ENCODE measurements at regions not wholly inside any gene's neighbourhood (a gene's known extent, or its start where the extent isn't known, plus 50 kb on each side); places are given as distances from the start of the nearest gene placed in this dataset.
"Not testable (repeated sequence)": the region's sequence is repeated elsewhere in the genome, so short reads cannot be mapped to it uniquely, and the experiment has no call there.

DNA sequence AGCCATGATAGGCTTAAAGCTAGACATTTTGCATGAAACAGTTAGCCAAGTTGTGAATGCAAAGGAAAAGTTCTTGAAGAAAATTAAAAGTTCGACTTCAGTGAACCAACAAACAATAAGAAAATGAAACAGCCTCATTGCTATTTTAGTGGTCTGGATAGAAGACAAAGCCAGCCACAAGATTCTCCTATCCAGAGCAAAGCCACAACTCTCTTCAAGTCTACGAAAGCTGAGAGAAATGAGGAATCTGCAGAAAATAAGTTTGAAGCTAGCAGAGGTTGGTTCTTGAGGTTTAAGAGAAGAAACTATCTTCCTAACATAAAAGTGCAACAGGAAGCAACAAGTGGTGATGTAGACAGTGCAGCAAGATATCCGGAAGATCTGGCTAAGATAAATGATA is 271.4 kb upstream of the GRM3 start:
- no peak overlapping the region for H3K4me3 ChIP-seq
- no peak overlapping the region for H3K27ac ChIP-seq
- 83% methylated on average over 3 of the region's 3 CpGs for WGBS
- H3K9me3 ChIP-seq: no peaks in the 10 kb centered on the region
- no peaks in the 10 kb centered on the region for H3K4me1 ChIP-seq
- H3K36me3 ChIP-seq: no peaks in the 10 kb centered on the region
- no peaks in the 10 kb centered on the region for H3K27me3 ChIP-seq
- TF ChIP-seq EP300 (IDR thresholded peaks at IDR 0.05) (no peak), POLR2AphosphoS5 (IDR thresholded peaks at IDR 0.05) (no peak)
- no peak for DNase-seq (ENCODE audit: low spot score in 2 of 2)

DNA sequence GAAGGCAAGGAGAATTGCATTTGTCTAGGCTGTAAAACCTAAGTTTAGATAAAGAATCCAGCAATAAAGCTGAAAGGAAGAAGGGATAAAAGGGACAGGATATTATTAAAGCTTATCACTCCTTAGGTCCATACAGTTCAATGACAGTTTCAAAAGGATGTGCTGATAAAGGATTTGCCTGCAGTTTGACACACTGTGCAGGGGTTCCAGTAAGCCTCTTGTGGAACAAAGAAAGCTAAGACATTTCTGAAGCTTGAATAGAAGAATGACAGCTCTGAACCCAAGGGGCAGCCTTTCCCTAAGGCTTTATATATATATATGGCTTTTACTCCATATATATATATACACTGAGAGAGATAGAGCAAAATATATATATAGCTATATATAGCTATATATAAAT is 276.8 kb upstream of the GRM3 start:
- H3K4me1 ChIP-seq: no peaks in the 10 kb centered on the region
- no peak overlapping the region for H3K4me3 ChIP-seq
- H3K27me3 ChIP-seq: no peaks in the 10 kb centered on the region
- DNase-seq (ENCODE audit: low spot score in 2 of 2): no peak
- H3K36me3 ChIP-seq: no peaks in the 10 kb centered on the region
- H3K27ac ChIP-seq: no peak overlapping the region
- H3K9me3 ChIP-seq: no peaks in the 10 kb centered on the region
- TF ChIP-seq EP300 (IDR thresholded peaks at IDR 0.05) (no peak), POLR2A (IDR thresholded peaks at IDR 0.05) (no peak), POLR2AphosphoS5 (IDR thresholded peaks at IDR 0.05) (no peak)
- TF ChIP-seq, protein P1, sequence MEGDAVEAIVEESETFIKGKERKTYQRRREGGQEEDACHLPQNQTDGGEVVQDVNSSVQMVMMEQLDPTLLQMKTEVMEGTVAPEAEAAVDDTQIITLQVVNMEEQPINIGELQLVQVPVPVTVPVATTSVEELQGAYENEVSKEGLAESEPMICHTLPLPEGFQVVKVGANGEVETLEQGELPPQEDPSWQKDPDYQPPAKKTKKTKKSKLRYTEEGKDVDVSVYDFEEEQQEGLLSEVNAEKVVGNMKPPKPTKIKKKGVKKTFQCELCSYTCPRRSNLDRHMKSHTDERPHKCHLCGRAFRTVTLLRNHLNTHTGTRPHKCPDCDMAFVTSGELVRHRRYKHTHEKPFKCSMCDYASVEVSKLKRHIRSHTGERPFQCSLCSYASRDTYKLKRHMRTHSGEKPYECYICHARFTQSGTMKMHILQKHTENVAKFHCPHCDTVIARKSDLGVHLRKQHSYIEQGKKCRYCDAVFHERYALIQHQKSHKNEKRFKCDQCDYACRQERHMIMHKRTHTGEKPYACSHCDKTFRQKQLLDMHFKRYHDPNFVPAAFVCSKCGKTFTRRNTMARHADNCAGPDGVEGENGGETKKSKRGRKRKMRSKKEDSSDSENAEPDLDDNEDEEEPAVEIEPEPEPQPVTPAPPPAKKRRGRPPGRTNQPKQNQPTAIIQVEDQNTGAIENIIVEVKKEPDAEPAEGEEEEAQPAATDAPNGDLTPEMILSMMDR (IDR thresholded peaks at IDR 0.05): no peak

DNA sequence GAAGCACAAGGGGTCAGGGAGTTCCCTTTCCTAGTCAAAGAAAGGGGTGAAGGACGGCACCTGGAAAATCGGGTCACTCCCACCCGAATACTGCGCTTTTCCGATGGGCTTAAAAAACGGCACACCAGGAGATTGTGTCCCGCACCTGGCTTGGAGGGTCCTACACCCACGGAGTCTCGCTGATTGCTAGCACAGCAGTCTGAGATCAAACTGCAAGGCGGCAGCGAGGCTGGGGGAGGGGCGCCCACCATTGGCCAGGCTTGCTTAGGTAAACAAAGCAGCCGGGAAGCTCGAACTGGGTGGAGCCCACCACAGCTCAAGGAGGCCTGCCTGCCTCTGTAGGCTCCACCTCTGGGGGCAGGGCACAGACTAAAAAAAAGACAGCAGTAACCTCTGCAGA is 303.3 kb upstream of the GRM3 start:
- not testable (repeated sequence) for H3K9me3 ChIP-seq, H3K4me3 ChIP-seq
- 93% methylated on average over 8 of the region's 14 CpGs for WGBS

DNA sequence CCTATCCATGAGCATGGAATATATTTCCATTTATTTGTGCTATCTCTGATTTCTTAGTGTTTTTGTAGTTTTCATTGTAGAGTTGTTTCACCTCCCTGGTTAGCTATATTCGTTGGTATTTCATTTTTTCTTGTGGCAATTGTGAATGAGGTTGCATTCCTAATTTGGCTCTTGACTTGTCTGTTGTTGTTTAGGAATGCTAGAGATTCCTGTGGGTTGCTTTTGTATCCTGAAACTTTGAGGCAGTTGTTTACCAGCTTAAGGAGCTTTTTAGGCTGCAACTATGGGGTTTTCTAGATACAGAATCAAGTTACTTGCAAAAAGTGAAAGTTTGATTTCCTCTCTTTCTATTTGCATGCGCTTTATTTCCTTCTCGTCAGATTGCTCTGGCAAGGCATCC is 304.7 kb upstream of the GRM3 start:
- H3K4me1 ChIP-seq: no peaks in the 10 kb centered on the region
- WGBS: 72% methylated on average over 3 of the region's 3 CpGs
- no peak overlapping the region for H3K27ac ChIP-seq
- H3K9me3 ChIP-seq: peaks cover 10% of the 10 kb centered on the region
- TF ChIP-seq POLR2AphosphoS5 (IDR thresholded peaks at IDR 0.05) (no peak), POLR2A (IDR thresholded peaks at IDR 0.05) (no peak), EP300 (IDR thresholded peaks at IDR 0.05) (no peak)
- TF ChIP-seq, protein P1 (IDR thresholded peaks at IDR 0.05): no peak
- no peaks in the 10 kb centered on the region for H3K36me3 ChIP-seq
- H3K4me3 ChIP-seq: no peak overlapping the region
- no peaks in the 10 kb centered on the region for H3K27me3 ChIP-seq
- no peak for DNase-seq (ENCODE audit: low spot score in 2 of 2)

More for the DNA sequence above, 303.3 kb upstream of the GRM3 start:
- not testable (repeated sequence) for DNase-seq (ENCODE audit: low spot score in 2 of 2); H3K36me3 ChIP-seq; H3K4me1 ChIP-seq; H3K27ac ChIP-seq; H3K27me3 ChIP-seq

DNA sequence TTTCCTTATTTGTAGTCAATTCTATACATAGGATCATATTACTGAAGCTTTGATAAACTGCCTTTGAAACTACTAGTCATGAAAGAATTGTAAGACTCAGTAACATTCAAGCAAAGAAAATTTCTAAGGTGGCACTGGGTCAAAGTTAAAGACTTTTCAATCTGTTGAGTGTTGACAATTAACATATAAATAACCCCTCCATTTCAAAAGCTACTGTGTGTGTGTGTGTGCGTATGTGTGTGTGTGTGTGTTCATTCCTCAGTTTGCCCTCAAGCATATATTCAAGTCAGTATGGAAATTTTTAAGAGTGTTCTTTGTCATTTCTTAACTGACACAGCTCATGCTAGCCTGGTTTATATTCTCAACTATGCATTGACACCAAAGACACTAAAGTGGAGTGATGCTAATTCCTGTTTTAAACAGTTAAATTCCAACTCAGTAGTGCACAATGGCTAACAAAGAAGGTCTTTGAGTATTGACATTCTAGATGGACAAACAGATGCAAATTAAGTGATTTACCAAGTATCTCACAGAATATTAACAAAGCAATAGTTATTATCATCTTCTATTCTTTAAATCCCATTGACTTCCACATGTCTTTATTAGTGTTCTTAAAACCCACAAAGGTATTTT is 314.8 kb upstream of the GRM3 start:
- no peak overlapping the region for H3K27ac ChIP-seq
- H3K4me1 ChIP-seq: no peaks in the 10 kb centered on the region
- no peaks in the 10 kb centered on the region for H3K36me3 ChIP-seq
- DNase-seq (ENCODE audit: low spot score in 2 of 2): no peak
- H3K27me3 ChIP-seq: no peaks in the 10 kb centered on the region
- TF ChIP-seq, protein P1 (IDR thresholded peaks at IDR 0.05): no peak
- TF ChIP-seq POLR2A (IDR thresholded peaks at IDR 0.05) (no peak), EP300 (IDR thresholded peaks at IDR 0.05) (no peak)
- WGBS: 0% methylated on average over 1 of the region's 1 CpG
- H3K4me3 ChIP-seq: no peak overlapping the region
- H3K9me3 ChIP-seq: peaks cover 4% of the 10 kb centered on the region

DNA sequence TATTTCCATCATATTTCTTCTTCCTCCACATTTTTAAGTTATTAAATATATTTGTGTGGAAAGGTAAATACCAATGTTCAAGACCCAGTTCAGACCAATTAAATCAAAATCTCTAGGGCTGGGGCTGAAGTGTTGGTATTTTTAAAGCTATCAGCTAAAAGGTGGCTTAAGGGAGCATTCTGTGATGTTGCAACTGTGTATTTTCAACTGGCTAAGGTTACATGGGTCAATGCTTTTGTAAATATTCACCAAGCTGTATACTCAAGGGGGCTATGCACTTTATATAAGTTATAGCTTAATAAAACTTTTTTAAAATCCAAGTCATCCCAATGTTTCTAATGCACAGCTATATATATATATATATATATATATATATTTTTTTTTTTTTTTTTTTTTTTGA is 316.9 kb upstream of the GRM3 start:
- Histone ChIP-seq H3K27me3 (no peaks in the 10 kb centered on the region), H3K9me3 (peaks cover 4% of the 10 kb centered on the region), H3K4me3 (no peak overlapping the region), H3K36me3 (no peaks in the 10 kb centered on the region), H3K4me1 (no peaks in the 10 kb centered on the region), H3K27ac (no peak overlapping the region)
- DNase-seq (ENCODE audit: low spot score in 2 of 2): no peak
- TF ChIP-seq, protein P1 (IDR thresholded peaks at IDR 0.05): no peak
- TF ChIP-seq POLR2A (IDR thresholded peaks at IDR 0.05): no peak
- TF ChIP-seq EP300 (IDR thresholded peaks at IDR 0.05): no peak
- TF ChIP-seq POLR2AphosphoS5 (IDR thresholded peaks at IDR 0.05): no peak
